ENCODE measurements at regions not wholly inside any gene's neighbourhood (a gene's known extent, or its start where the extent isn't known, plus 50 kb on each side); places are given as distances from the start of the nearest gene placed in this dataset.

GRCh38 chr18:40582105-40582504 lies 1372.9 kb upstream of the PIK3C3 start:
- H3K9ac ChIP-seq (ENCODE audit: insufficient read length, low read depth): no peak overlapping the region
- no peak for TF ChIP-seq ZNF274 (IDR thresholded peaks at IDR 0.05; ENCODE audit: low read depth, low read length)
- TF ChIP-seq SUZ12 (IDR thresholded peaks at IDR 0.05; ENCODE audit: extremely low read depth, insufficient read depth, insufficient read length): no peak
- TF ChIP-seq YY1 (IDR thresholded peaks at IDR 0.05; ENCODE audit: insufficient read depth, insufficient read length): no peak
- H3K4me3 ChIP-seq (ENCODE audit: insufficient read length, low read depth): no peak overlapping the region
- H3K27me3 ChIP-seq (ENCODE audit: insufficient read depth, insufficient read length): no peaks in the 10 kb centered on the region
- H3K4me1 ChIP-seq (ENCODE audit: insufficient read depth, insufficient read length): no peaks in the 10 kb centered on the region
- no peak for DNase-seq (ENCODE audit: low read depth, low spot score)
- H3K9me3 ChIP-seq (ENCODE audit: insufficient read depth, low read length): no peaks in the 10 kb centered on the region
- no peaks in the 10 kb centered on the region for H3K36me3 ChIP-seq (ENCODE audit: insufficient read depth, insufficient read length, low read length)

- Histone ChIP-seq H3K4me1 (ENCODE audit: insufficient read depth, insufficient read length) (no peaks in the 10 kb centered on the region), H3K36me3 (ENCODE audit: insufficient read depth, insufficient read length, low read length) (no peaks in the 10 kb centered on the region), H3K4me3 (ENCODE audit: insufficient read length, low read depth) (no peak overlapping the region), H3K27me3 (ENCODE audit: insufficient read depth, insufficient read length) (no peaks in the 10 kb centered on the region), H3K9me3 (ENCODE audit: insufficient read depth, low read length) (no peaks in the 10 kb centered on the region), H3K9ac (ENCODE audit: insufficient read length, low read depth) (no peak overlapping the region)
- TF ChIP-seq YY1 (IDR thresholded peaks at IDR 0.05; ENCODE audit: insufficient read depth, insufficient read length) (no peak), SUZ12 (IDR thresholded peaks at IDR 0.05; ENCODE audit: extremely low read depth, insufficient read depth, insufficient read length) (no peak), ZNF274 (IDR thresholded peaks at IDR 0.05; ENCODE audit: low read depth, low read length) (no peak)
- DNase-seq (ENCODE audit: low read depth, low spot score): no peak
Observed at GRCh38 chr18:40577981-40578365, 1377.1 kb upstream of the PIK3C3 start.

GRCh38 chr18:40577239-40577980 lies 1377.6 kb upstream of the PIK3C3 start:
- TF ChIP-seq ZNF274 (IDR thresholded peaks at IDR 0.05; ENCODE audit: low read depth, low read length) (no peak), SUZ12 (IDR thresholded peaks at IDR 0.05; ENCODE audit: extremely low read depth, insufficient read depth, insufficient read length) (no peak), YY1 (IDR thresholded peaks at IDR 0.05; ENCODE audit: insufficient read depth, insufficient read length) (no peak)
- no peaks in the 10 kb centered on the region for H3K36me3 ChIP-seq (ENCODE audit: insufficient read depth, insufficient read length, low read length)
- no peaks in the 10 kb centered on the region for H3K4me1 ChIP-seq (ENCODE audit: insufficient read depth, insufficient read length)
- DNase-seq (ENCODE audit: low read depth, low spot score): no peak
- no peak overlapping the region for H3K9ac ChIP-seq (ENCODE audit: insufficient read length, low read depth)
- H3K9me3 ChIP-seq (ENCODE audit: insufficient read depth, low read length): no peaks in the 10 kb centered on the region
- H3K4me3 ChIP-seq (ENCODE audit: insufficient read length, low read depth): no peak overlapping the region
- no peaks in the 10 kb centered on the region for H3K27me3 ChIP-seq (ENCODE audit: insufficient read depth, insufficient read length)

- no peaks in the 10 kb centered on the region for H3K9me3 ChIP-seq (ENCODE audit: insufficient read depth, low read length)
- DNase-seq (ENCODE audit: low read depth, low spot score): no peak
- H3K9ac ChIP-seq (ENCODE audit: insufficient read length, low read depth): no peak overlapping the region
- H3K36me3 ChIP-seq (ENCODE audit: insufficient read depth, insufficient read length, low read length): no peaks in the 10 kb centered on the region
- no peak overlapping the region for H3K4me3 ChIP-seq (ENCODE audit: insufficient read length, low read depth)
- no peaks in the 10 kb centered on the region for H3K4me1 ChIP-seq (ENCODE audit: insufficient read depth, insufficient read length)
- no peak for TF ChIP-seq YY1 (IDR thresholded peaks at IDR 0.05; ENCODE audit: insufficient read depth, insufficient read length)
- TF ChIP-seq ZNF274 (IDR thresholded peaks at IDR 0.05; ENCODE audit: low read depth, low read length): no peak
- no peak for TF ChIP-seq SUZ12 (IDR thresholded peaks at IDR 0.05; ENCODE audit: extremely low read depth, insufficient read depth, insufficient read length)
- H3K27me3 ChIP-seq (ENCODE audit: insufficient read depth, insufficient read length): no peaks in the 10 kb centered on the region
Observed at GRCh38 chr18:40576507-40577115, 1378.4 kb upstream of the PIK3C3 start.

GRCh38 chr18:40570615-40571014 lies 1384.4 kb upstream of the PIK3C3 start:
- no peak for DNase-seq (ENCODE audit: low read depth, low spot score)
- Histone ChIP-seq H3K9ac (ENCODE audit: insufficient read length, low read depth) (no peak overlapping the region), H3K27me3 (ENCODE audit: insufficient read depth, insufficient read length) (no peaks in the 10 kb centered on the region), H3K9me3 (ENCODE audit: insufficient read depth, low read length) (no peaks in the 10 kb centered on the region), H3K4me1 (ENCODE audit: insufficient read depth, insufficient read length) (no peaks in the 10 kb centered on the region), H3K4me3 (ENCODE audit: insufficient read length, low read depth) (no peak overlapping the region), H3K36me3 (ENCODE audit: insufficient read depth, insufficient read length, low read length) (no peaks in the 10 kb centered on the region)
- TF ChIP-seq SUZ12 (IDR thresholded peaks at IDR 0.05; ENCODE audit: extremely low read depth, insufficient read depth, insufficient read length): no peak
- no peak for TF ChIP-seq ZNF274 (IDR thresholded peaks at IDR 0.05; ENCODE audit: low read depth, low read length)
- no peak for TF ChIP-seq YY1 (IDR thresholded peaks at IDR 0.05; ENCODE audit: insufficient read depth, insufficient read length)

- Histone ChIP-seq H3K36me3 (ENCODE audit: insufficient read depth, insufficient read length, low read length) (no peaks in the 10 kb centered on the region), H3K4me1 (ENCODE audit: insufficient read depth, insufficient read length) (no peaks in the 10 kb centered on the region), H3K9ac (ENCODE audit: insufficient read length, low read depth) (no peak overlapping the region), H3K4me3 (ENCODE audit: insufficient read length, low read depth) (no peak overlapping the region), H3K9me3 (ENCODE audit: insufficient read depth, low read length) (no peaks in the 10 kb centered on the region), H3K27me3 (ENCODE audit: insufficient read depth, insufficient read length) (no peaks in the 10 kb centered on the region)
- no peak for DNase-seq (ENCODE audit: low read depth, low spot score)
- TF ChIP-seq YY1 (IDR thresholded peaks at IDR 0.05; ENCODE audit: insufficient read depth, insufficient read length) (no peak), SUZ12 (IDR thresholded peaks at IDR 0.05; ENCODE audit: extremely low read depth, insufficient read depth, insufficient read length) (no peak), ZNF274 (IDR thresholded peaks at IDR 0.05; ENCODE audit: low read depth, low read length) (no peak)
Observed at GRCh38 chr18:40569605-40570004, 1385.4 kb upstream of the PIK3C3 start.

- Histone ChIP-seq H3K36me3 (ENCODE audit: insufficient read depth, insufficient read length, low read length) (no peaks in the 10 kb centered on the region), H3K9me3 (ENCODE audit: insufficient read depth, low read length) (no peaks in the 10 kb centered on the region), H3K9ac (ENCODE audit: insufficient read length, low read depth) (no peak overlapping the region), H3K27me3 (ENCODE audit: insufficient read depth, insufficient read length) (no peaks in the 10 kb centered on the region), H3K4me3 (ENCODE audit: insufficient read length, low read depth) (no peak overlapping the region), H3K4me1 (ENCODE audit: insufficient read depth, insufficient read length) (no peaks in the 10 kb centered on the region)
- no peak for DNase-seq (ENCODE audit: low read depth, low spot score)
- TF ChIP-seq YY1 (IDR thresholded peaks at IDR 0.05; ENCODE audit: insufficient read depth, insufficient read length): no peak
- no peak for TF ChIP-seq SUZ12 (IDR thresholded peaks at IDR 0.05; ENCODE audit: extremely low read depth, insufficient read depth, insufficient read length)
- TF ChIP-seq ZNF274 (IDR thresholded peaks at IDR 0.05; ENCODE audit: low read depth, low read length): no peak
Observed at GRCh38 chr18:40566510-40566844, 1388.6 kb upstream of the PIK3C3 start.

Measured in NT2/D1 (cell line).